Psoas muscle (tissue), 7 donors: ENCODE measurements at regions not wholly inside any gene's neighbourhood (a gene's known extent, or its start where the extent isn't known, plus 50 kb on each side); places are given as distances from the start of the nearest gene placed in this dataset.

Experiments used
- ATAC-seq, 4 donors: fragments of 200-7000 bp; cut with Tn5 transposase; one replicate each; pipeline ENCODE4 v1.9.1; 2020; ENCODE audit warnings: moderate library complexity in 3 of 4, mild to moderate bottlenecking in 2 of 4
- DNase-seq, 2 donors: peaks; one replicate each; pipeline ENCODE4 v3.0.0-alpha.2; 2020
- H3K27ac ChIP-seq: fragments of 200-600 bp; one replicate; pipeline ENCODE4 v1.8.0; 2022
- H3K27me3 ChIP-seq, 3 donors: fragments of 200-600 bp in 1 of 3; one replicate each; pipeline versions ENCODE4 v1.6.1 to v1.8.0; 2013 to 2022; ENCODE audit warnings: low read length in 2 of 3, mild to moderate bottlenecking in 2 of 3, moderate library complexity in 1 of 3; ENCODE audit not compliant: insufficient read depth in 3 of 3
- H3K36me3 ChIP-seq, 2 donors: fragments of 200-600 bp in 1 of 2; one replicate each; pipeline versions ENCODE4 v1.6.1 to v1.8.0; 2013 to 2022; ENCODE audit warnings: low read depth in 1 of 2, mild to moderate bottlenecking in 1 of 2, moderate library complexity in 1 of 2; ENCODE audit not compliant: insufficient read depth in 1 of 2
- H3K4me1 ChIP-seq: fragments of 200-600 bp; one replicate; pipeline ENCODE4 v1.8.0; 2022
- H3K4me3 ChIP-seq: fragments of 200-600 bp; one replicate; pipeline ENCODE4 v1.8.0; 2022; ENCODE audit warnings: mild to moderate bottlenecking
- H3K9me3 ChIP-seq: fragments of 200-600 bp; one replicate; pipeline ENCODE4 v1.8.0; 2022
- CTCF ChIP-seq: fragments of 200-600 bp; IDR thresholded peaks from one replicate; pipeline ENCODE4 v1.8.0; 2022; ENCODE audit warnings: antibody characterized with exemption
- WGBS, 3 donors: extraction: QIAGEN DNeasy Blood & Tissue Kit; methylation state at CpG; one replicate each; pipeline versions ENCODE4 v1.1.6 to v1.1.7; 2013; 5-methylcytosine and 5-hydroxymethylcytosine counted together
- intact Hi-C, 2 donors: fragments of 100-400 bp; cut with DNase I; formaldehyde crosslinking; loops; one replicate each; pipeline versions ENCODE4 v1.11.0 to v1.14.2; 2022
- donor health status: healthy with polysubstance abuse.
- donor health status: DM: no; HTN: no; CAD: no; lungs with moderate emphysema.
- donor health status: Bipolar disorder and iron deficiency.
- donor health status: healthy.
- donor health status: DM: yes; HTN: yes; CAD: no.
- donor health status: DM: no; HTN: no; CAD: no.
- donor health status: DM: yes; HTN: yes; CAD: no.

GRCh38 chr13:105956921-105957320 is 578.5 kb downstream of the EFNB2 start:
- ATAC-seq (no peak), DNase-seq (no peak)
- Histone ChIP-seq H3K4me3 (no peak overlapping the region), H3K4me1 (no peaks in the 10 kb centered on the region), H3K9me3 (no peaks in the 10 kb centered on the region), H3K27ac (no peak overlapping the region), H3K27me3 (no peaks in the 10 kb centered on the region), H3K36me3 (no peaks in the 10 kb centered on the region)
- TF ChIP-seq CTCF = no peak
- WGBS, 3 donors = 36 to 41% (median 41%) methylated on average over 6 of the region's 6 CpGs
- intact Hi-C loops = no loop called here

- Histone ChIP-seq H3K4me1 (no peaks in the 10 kb centered on the region), H3K9me3 (no peaks in the 10 kb centered on the region), H3K27me3 (no peaks in the 10 kb centered on the region), H3K27ac (no peak overlapping the region), H3K36me3 (no peaks in the 10 kb centered on the region), H3K4me3 (no peak overlapping the region)
- intact Hi-C loops = no loop called here
- no peak for TF ChIP-seq CTCF
- ATAC-seq = no peak
- WGBS, 3 donors = 68 to 76% (median 74%) methylated on average over 3 of the region's 3 CpGs
- DNase-seq = no peak
Measured at GRCh38 chr13:105952973-105953290, 582.5 kb downstream of the EFNB2 start.

- Histone ChIP-seq H3K27ac (no peak overlapping the region), H3K4me1 (no peaks in the 10 kb centered on the region), H3K36me3 (no peaks in the 10 kb centered on the region), H3K4me3 (no peak overlapping the region), H3K9me3 (no peaks in the 10 kb centered on the region), H3K27me3 (no peaks in the 10 kb centered on the region)
- intact Hi-C loops = no loop called here
- no peak for TF ChIP-seq CTCF
- no peak for DNase-seq
- no peak for ATAC-seq
- WGBS, 3 donors = 82 to 85% (median 83%) methylated on average over 1 of the region's 1 CpG
Measured at GRCh38 chr13:105952233-105952972, 583.1 kb downstream of the EFNB2 start.

GRCh38 chr13:105948143-105948542 is 587.3 kb downstream of the EFNB2 start:
- intact Hi-C loops = no loop called here
- no peak for ATAC-seq
- no peak overlapping the region for H3K27ac ChIP-seq
- DNase-seq = no peak
- no peak for TF ChIP-seq CTCF
- H3K9me3 ChIP-seq = no peaks in the 10 kb centered on the region
- H3K4me3 ChIP-seq = no peak overlapping the region
- no peaks in the 10 kb centered on the region for H3K4me1 ChIP-seq
- H3K27me3 ChIP-seq = no peaks in the 10 kb centered on the region
- WGBS, 3 donors = 45 to 50% (median 48%) methylated on average over 3 of the region's 3 CpGs
- H3K36me3 ChIP-seq = no peaks in the 10 kb centered on the region

GRCh38 chr13:105940882-105941281 is 594.6 kb downstream of the EFNB2 start:
- ATAC-seq (no peak), DNase-seq (no peak)
- 93 to 99% (median 96%) methylated on average over 1 of the region's 1 CpG for WGBS, 3 donors
- Histone ChIP-seq H3K4me1 (no peaks in the 10 kb centered on the region), H3K9me3 (no peaks in the 10 kb centered on the region), H3K27me3 (no peaks in the 10 kb centered on the region), H3K36me3 (no peaks in the 10 kb centered on the region), H3K27ac (no peak overlapping the region), H3K4me3 (no peak overlapping the region)
- TF ChIP-seq CTCF = no peak
- intact Hi-C loops = no loop called here
